Gastroesophageal sphincter (tissue), 4 donors: ENCODE measurements at regions not wholly inside any gene's neighbourhood (a gene's known extent, or its start where the extent isn't known, plus 50 kb on each side); places are given as distances from the start of the nearest gene placed in this dataset.

Experiments
- ATAC-seq: fragments of 150-250 bp; one replicate; pipeline ENCODE4 v1.9.1; 2016; ENCODE audit warnings: mild to moderate bottlenecking, moderate library complexity
- H3K27ac ChIP-seq, 4 donors: fragments of 200-600 bp; sonication (generic) in 3 of 4; 1 replicate in 3 of 4; 2 replicates in 1 of 4; pipeline ENCODE4 v1.5.1; 2016 to 2019
- H3K27me3 ChIP-seq: fragments of 200-600 bp; sonication (generic); one replicate; pipeline ENCODE4 v1.5.1; 2019
- H3K36me3 ChIP-seq, 2 donors: fragments of 200-600 bp; sonication (generic); one replicate each; pipeline ENCODE4 v1.5.1; 2019; ENCODE audit warnings: control low read depth in 1 of 2
- H3K4me1 ChIP-seq, 3 donors: fragments of 200-600 bp; sonication (generic); 1 replicate in 2 of 3; 2 replicates in 1 of 3; pipeline ENCODE4 v1.5.1; 2016 to 2019; ENCODE audit warnings: control low read depth in 2 of 3
- H3K4me3 ChIP-seq, 2 donors: fragments of 200-600 bp; sonication (generic); one replicate each; pipeline ENCODE4 v1.5.1; 2019; ENCODE audit warnings: mild to moderate bottlenecking in 1 of 2, moderate library complexity in 1 of 2
- H3K9me3 ChIP-seq, 3 donors: fragments of 200-600 bp; sonication (generic); one replicate each; pipeline ENCODE4 v1.5.1; 2017 to 2019; ENCODE audit warnings: control low read depth in 2 of 3
- EP300 ChIP-seq: sonication (generic); formaldehyde crosslinking; IDR thresholded peaks from one replicate; pipeline ENCODE4 v1.6.1; 2017; ENCODE audit warnings: antibody characterized with exemption, mild to moderate bottlenecking
- POLR2A ChIP-seq, 2 donors: fragments of 450-650 bp; IDR thresholded peaks; one replicate each; pipeline ENCODE4 v1.6.1; 2017; ENCODE audit warnings: antibody characterized with exemption in 2 of 2, mild to moderate bottlenecking in 2 of 2, moderate library complexity in 1 of 2
- POLR2AphosphoS5 ChIP-seq: sonication (generic); formaldehyde crosslinking; IDR thresholded peaks from one replicate; pipeline ENCODE4 v1.6.1; 2017; ENCODE audit warnings: antibody characterized with exemption
- WGBS, 2 donors: methylation state at CpG; one replicate each; pipeline ENCODE4 v1.1.5; 2018; ENCODE audit warnings: low coverage in 1 of 2; 5-methylcytosine and 5-hydroxymethylcytosine counted together
- TF ChIP-seq, protein P1 (sequence below), 4 experiments: fragments of 200-600 bp in 2 of 4; fragments of 450-650 bp in 2 of 4; sonication (generic) in 1 of 4; IDR thresholded peaks; one replicate each; pipeline ENCODE4 v1.5.1; 2017 to 2019; ENCODE audit warnings: antibody characterized with exemption in 4 of 4, mild to moderate bottlenecking in 2 of 4, moderate library complexity in 2 of 4

DNA sequence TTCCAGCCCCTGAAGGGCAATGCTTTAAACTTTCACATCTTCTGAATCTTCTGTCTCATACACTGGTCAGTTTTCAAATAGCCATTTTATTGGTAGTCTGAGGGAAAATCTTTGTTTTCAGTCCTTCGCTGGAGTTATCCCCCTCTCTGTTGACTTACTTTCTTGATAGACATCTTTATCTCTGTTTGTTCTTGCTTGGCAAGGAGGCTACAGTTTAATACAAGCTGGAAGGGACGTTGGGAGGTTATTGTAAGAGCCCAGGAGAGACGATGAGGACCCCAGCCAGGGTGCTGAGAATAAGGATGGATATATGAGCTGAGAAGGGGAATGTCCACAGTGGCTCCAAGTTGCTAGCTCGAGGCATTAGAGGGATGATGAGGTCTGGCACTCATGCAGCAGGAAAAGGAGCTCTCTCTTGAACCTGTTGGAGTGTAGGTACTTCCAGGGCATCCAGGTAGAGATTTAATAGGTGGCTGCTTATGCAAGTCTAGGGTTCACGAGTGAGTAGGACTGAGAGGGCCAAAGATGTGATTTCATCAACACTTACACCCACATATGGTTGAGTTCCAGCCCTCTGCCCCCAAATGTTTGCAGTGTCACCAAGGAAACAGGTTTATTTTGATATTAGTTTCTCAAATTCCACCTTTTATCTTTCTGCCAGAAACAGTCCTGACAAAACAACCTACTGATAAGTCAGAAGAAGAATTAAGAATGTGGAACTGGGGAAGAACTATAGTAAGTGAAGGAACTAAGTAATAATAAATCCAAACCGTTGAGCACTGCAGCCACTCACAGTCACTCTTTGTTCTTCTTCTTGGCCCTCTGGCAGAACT, 237.3 kb upstream of the PROX1 start:
- no peak overlapping the region for H3K4me3 ChIP-seq
- WGBS, 2 donors: 15 to 33% methylated on average over 5 to 6 of the region's 6 CpGs
- H3K27me3 ChIP-seq: peaks cover 11% of the 10 kb centered on the region
- peaks cover 0 to 9% (median 0%) of the 10 kb centered on the region in 3 donors for H3K9me3 ChIP-seq
- no peak for TF ChIP-seq EP300
- TF ChIP-seq, protein P1, sequence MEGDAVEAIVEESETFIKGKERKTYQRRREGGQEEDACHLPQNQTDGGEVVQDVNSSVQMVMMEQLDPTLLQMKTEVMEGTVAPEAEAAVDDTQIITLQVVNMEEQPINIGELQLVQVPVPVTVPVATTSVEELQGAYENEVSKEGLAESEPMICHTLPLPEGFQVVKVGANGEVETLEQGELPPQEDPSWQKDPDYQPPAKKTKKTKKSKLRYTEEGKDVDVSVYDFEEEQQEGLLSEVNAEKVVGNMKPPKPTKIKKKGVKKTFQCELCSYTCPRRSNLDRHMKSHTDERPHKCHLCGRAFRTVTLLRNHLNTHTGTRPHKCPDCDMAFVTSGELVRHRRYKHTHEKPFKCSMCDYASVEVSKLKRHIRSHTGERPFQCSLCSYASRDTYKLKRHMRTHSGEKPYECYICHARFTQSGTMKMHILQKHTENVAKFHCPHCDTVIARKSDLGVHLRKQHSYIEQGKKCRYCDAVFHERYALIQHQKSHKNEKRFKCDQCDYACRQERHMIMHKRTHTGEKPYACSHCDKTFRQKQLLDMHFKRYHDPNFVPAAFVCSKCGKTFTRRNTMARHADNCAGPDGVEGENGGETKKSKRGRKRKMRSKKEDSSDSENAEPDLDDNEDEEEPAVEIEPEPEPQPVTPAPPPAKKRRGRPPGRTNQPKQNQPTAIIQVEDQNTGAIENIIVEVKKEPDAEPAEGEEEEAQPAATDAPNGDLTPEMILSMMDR (IDR thresholded peaks at IDR 0.05): no peak
- no peak for TF ChIP-seq POLR2AphosphoS5
- no peak for TF ChIP-seq POLR2A (IDR thresholded peaks at IDR 0.05)
- H3K36me3 ChIP-seq: no peaks in the 10 kb centered on the region
- H3K27ac ChIP-seq: no peak overlapping the region
- no peaks in the 10 kb centered on the region for H3K4me1 ChIP-seq
- ATAC-seq: no peak

DNA sequence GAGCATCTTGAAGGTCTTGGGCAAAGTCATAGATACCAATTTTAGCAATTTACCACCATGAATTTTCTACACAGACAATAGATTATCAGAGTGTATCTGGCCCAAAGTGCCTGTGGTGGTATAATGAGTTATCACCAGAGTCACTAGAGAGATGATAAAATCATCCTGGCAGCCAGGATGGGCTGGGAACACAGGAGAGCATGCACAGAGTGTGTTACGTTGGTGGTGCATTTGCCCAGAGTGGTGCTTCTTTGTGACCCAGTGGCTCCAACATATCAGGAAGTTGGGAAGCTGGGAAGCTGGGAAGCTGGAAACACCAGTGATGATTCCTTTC, 236.7 kb upstream of the PROX1 start:
- H3K36me3 ChIP-seq: no peaks in the 10 kb centered on the region
- no peak for ATAC-seq
- no peak overlapping the region for H3K4me3 ChIP-seq
- WGBS, 2 donors: no CpG with 5 or more reads among the region's 1 CpG
- no peak overlapping the region for H3K27ac ChIP-seq
- H3K27me3 ChIP-seq: peaks cover 6% of the 10 kb centered on the region
- H3K4me1 ChIP-seq: no peaks in the 10 kb centered on the region
- no peak for TF ChIP-seq POLR2A (IDR thresholded peaks at IDR 0.05)
- TF ChIP-seq POLR2AphosphoS5: no peak
- TF ChIP-seq EP300: no peak
- TF ChIP-seq, protein P1 (IDR thresholded peaks at IDR 0.05): no peak
- peaks cover 0 to 9% (median 0%) of the 10 kb centered on the region in 3 donors for H3K9me3 ChIP-seq

DNA sequence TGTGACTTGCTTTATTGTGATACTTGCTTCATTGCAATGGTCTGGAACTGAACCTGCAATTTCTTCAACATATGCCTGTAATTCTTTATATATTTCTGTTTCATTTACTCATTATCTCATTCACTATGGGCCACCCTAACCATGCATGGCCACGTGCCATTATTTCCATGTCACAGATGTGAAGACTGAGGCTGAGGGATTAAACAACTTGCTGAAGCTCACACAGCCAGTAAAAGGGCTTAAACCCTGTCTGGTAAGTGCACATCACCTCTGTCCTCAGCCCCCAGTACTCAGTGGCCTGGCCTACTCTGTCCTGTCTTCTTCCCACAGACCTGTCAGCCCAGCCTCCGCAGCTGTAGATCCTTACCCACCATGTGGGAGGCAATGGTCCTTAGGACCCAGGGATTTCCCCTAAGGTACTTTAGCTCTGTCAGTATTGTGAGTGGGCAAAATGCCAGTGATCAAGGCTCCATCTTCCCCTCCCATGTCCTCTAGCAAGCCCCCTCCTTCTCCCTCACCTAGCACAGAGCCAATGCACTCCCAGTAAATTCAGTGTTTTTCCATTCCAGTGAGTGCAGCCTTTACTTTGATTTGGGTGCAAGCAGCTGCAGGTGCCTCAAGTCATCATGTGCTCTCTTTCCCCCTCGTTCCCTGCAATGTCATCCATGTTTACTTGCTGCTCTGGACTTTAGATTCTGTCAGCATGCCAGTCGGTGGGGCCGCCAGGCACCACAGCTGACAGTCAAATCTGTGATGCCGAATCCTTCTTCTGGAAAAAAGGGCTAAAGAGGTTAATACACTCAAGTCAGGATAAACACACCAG, 228.2 kb upstream of the PROX1 start:
- Histone ChIP-seq H3K36me3 (no peaks in the 10 kb centered on the region), H3K4me1 (no peaks in the 10 kb centered on the region), H3K9me3 (peaks cover 0 to 8% (median 0%) of the 10 kb centered on the region in 3 donors), H3K27ac (no peak overlapping the region), H3K4me3 (no peak overlapping the region), H3K27me3 (peaks cover 14% of the 10 kb centered on the region)
- ATAC-seq: no peak
- no peak for TF ChIP-seq POLR2AphosphoS5
- TF ChIP-seq EP300: no peak
- TF ChIP-seq, protein P1 (IDR thresholded peaks at IDR 0.05): no peak
- 33 to 38% methylated on average over 5 of the region's 6 CpGs for WGBS, 2 donors

DNA sequence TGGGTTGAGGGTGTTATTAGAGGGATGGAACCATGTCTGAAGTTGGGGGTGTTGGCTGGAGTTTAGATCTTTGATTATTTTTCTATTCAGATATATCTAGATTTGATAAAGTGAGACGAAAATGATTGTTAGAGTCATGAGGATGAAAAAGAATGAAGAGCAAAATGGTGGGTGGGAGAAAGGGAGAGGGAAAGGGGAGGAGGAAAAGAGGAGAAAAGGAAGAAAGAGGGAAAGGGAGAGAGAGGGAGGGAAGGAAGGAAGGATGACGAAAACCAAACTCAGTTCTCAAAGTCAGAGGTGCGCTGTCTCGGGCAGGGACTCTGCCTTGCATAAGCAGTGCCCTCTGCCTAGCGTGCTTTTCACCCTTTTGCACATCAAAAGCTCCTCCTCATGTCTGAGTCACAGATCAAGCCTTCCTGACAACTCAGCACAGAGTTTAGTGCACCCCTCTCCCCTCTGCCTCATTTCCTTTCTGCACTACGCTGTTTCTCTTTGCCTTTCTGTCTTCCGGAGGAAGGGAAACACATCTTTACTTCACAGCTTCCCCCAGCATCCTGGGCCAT, 225.8 kb upstream of the PROX1 start:
- H3K4me1 ChIP-seq: no peaks in the 10 kb centered on the region
- no peak for TF ChIP-seq POLR2A (IDR thresholded peaks at IDR 0.05)
- TF ChIP-seq, protein P1 (IDR thresholded peaks at IDR 0.05): no peak
- TF ChIP-seq EP300: no peak
- TF ChIP-seq POLR2AphosphoS5: no peak
- ATAC-seq: no peak
- H3K9me3 ChIP-seq: peaks cover 0 to 8% (median 0%) of the 10 kb centered on the region in 3 donors
- no peak overlapping the region for H3K27ac ChIP-seq
- H3K4me3 ChIP-seq: no peak overlapping the region
- peaks cover 14% of the 10 kb centered on the region for H3K27me3 ChIP-seq
- H3K36me3 ChIP-seq: no peaks in the 10 kb centered on the region
- 23 to 40% methylated on average over 6 to 7 of the region's 7 CpGs for WGBS, 2 donors
